GM12892 (cell line): ENCODE measurements at regions not wholly inside any gene's neighbourhood (a gene's known extent, or its start where the extent isn't known, plus 50 kb on each side); places are given as distances from the start of the nearest gene placed in this dataset.

Experiments
- DNase-seq: peaks from one replicate; pipeline ENCODE4 v3.0.0; 2011; ENCODE audit not compliant: insufficient read length
- FAIRE-seq: peaks from 2 replicates; lab custom pipeline; 2011; peaks lifted over from hg19 to GRCh38; lab: Jason Lieb, UNC
- POLR2A ChIP-seq: IDR thresholded peaks from 2 replicates; pipeline ENCODE4 v1.6.1; 2011; ENCODE audit warnings: low read depth, low read length, control low read depth
- POLR2AphosphoS5 ChIP-seq: IDR thresholded peaks from 2 replicates; pipeline ENCODE4 v1.6.1; 2011; ENCODE audit warnings: low read depth, low read length, control low read depth
- TAF1 ChIP-seq: IDR thresholded peaks from 2 replicates; pipeline ENCODE4 v1.6.1; 2011; ENCODE audit warnings: low read depth, mild to moderate bottlenecking, control low read depth, low read length, borderline replicate concordance

GRCh38 chr18:45542043-45542442 lies 73.2 kb upstream of the SLC14A2 start:
- no peak for TF ChIP-seq POLR2A
- TF ChIP-seq POLR2AphosphoS5: no peak
- TF ChIP-seq TAF1: no peak
- no peak for FAIRE-seq
- DNase-seq: no peak

GRCh38 chr18:45547910-45548309 lies 67.4 kb upstream of the SLC14A2 start:
- no peak for TF ChIP-seq POLR2A
- TF ChIP-seq POLR2AphosphoS5: no peak
- TF ChIP-seq TAF1: no peak
- no peak for DNase-seq
- no peak for FAIRE-seq

- FAIRE-seq (no peak), DNase-seq (no peak)
- no peak for TF ChIP-seq POLR2A
- TF ChIP-seq POLR2AphosphoS5: no peak
- TF ChIP-seq TAF1: no peak
Measured at GRCh38 chr18:45548614-45549013, 66.7 kb upstream of the SLC14A2 start.

- FAIRE-seq: no peak
- no peak for DNase-seq
- TF ChIP-seq TAF1: no peak
- TF ChIP-seq POLR2AphosphoS5: no peak
- TF ChIP-seq POLR2A: no peak
Measured at GRCh38 chr18:45549290-45549689, 66.0 kb upstream of the SLC14A2 start.

GRCh38 chr18:45551142-45551815 lies 64.0 kb upstream of the SLC14A2 start:
- no peak for TF ChIP-seq POLR2A
- no peak for TF ChIP-seq TAF1
- TF ChIP-seq POLR2AphosphoS5: no peak
- FAIRE-seq (no peak), DNase-seq (no peak)

- FAIRE-seq (no peak), DNase-seq (no peak)
- TF ChIP-seq TAF1 (no peak), POLR2AphosphoS5 (no peak), POLR2A (no peak)
Measured at GRCh38 chr18:45553723-45554388, 61.4 kb upstream of the SLC14A2 start.

GRCh38 chr18:45554389-45554737 lies 60.9 kb upstream of the SLC14A2 start:
- no peak for FAIRE-seq
- no peak for TF ChIP-seq POLR2A
- TF ChIP-seq TAF1: no peak
- TF ChIP-seq POLR2AphosphoS5: no peak

GRCh38 chr18:45556222-45556621 lies 59.1 kb upstream of the SLC14A2 start:
- FAIRE-seq (no peak), DNase-seq (no peak)
- no peak for TF ChIP-seq POLR2A
- no peak for TF ChIP-seq POLR2AphosphoS5
- TF ChIP-seq TAF1: no peak

More at GRCh38 chr18:45554389-45554737, 60.9 kb upstream of the SLC14A2 start:
- DNase-seq: no peak

- DNase-seq (no peak), FAIRE-seq (no peak)
- no peak for TF ChIP-seq TAF1
- TF ChIP-seq POLR2A: no peak
- no peak for TF ChIP-seq POLR2AphosphoS5
Measured at GRCh38 chr18:45557287-45557686, 58.0 kb upstream of the SLC14A2 start.

- FAIRE-seq (no peak), DNase-seq (no peak)
- TF ChIP-seq TAF1: no peak
- no peak for TF ChIP-seq POLR2A
- TF ChIP-seq POLR2AphosphoS5: no peak
Measured at GRCh38 chr18:45557779-45558178, 57.5 kb upstream of the SLC14A2 start.

- no peak for DNase-seq
- TF ChIP-seq POLR2AphosphoS5: no peak
- no peak for TF ChIP-seq POLR2A
- no peak for TF ChIP-seq TAF1
- FAIRE-seq: no peak
Measured at GRCh38 chr18:45559258-45559657, 56.0 kb upstream of the SLC14A2 start.

GRCh38 chr18:45560870-45561269 lies 54.4 kb upstream of the SLC14A2 start:
- DNase-seq: no peak
- TF ChIP-seq TAF1 (no peak), POLR2AphosphoS5 (no peak), POLR2A (no peak)
- FAIRE-seq: no peak
